Gastrocnemius medialis (tissue), 4 donors: ENCODE measurements at regions not wholly inside any gene's neighbourhood (a gene's known extent, or its start where the extent isn't known, plus 50 kb on each side); places are given as distances from the start of the nearest gene placed in this dataset.

Experiments used
- POLR2A ChIP-seq, 2 donors: fragments of 450-650 bp; IDR thresholded peaks; one replicate each; pipeline ENCODE4 v1.6.1; 2017; ENCODE audit warnings: antibody characterized with exemption in 2 of 2, mild to moderate bottlenecking in 2 of 2, moderate library complexity in 2 of 2
- TF ChIP-seq, protein P1 (sequence below), 5 experiments: fragments of 450-650 bp in 3 of 5; fragments of 200-600 bp in 2 of 5; sonication (generic) in 2 of 5; IDR thresholded peaks in 4 of 5; conservative IDR thresholded peaks in 1 of 5; 1 replicate in 4 of 5; 2 replicates in 1 of 5; pipeline ENCODE4 v1.5.1; 2016 to 2019; ENCODE audit warnings: antibody characterized with exemption in 5 of 5, mild to moderate bottlenecking in 3 of 5, moderate library complexity in 3 of 5

DNA sequence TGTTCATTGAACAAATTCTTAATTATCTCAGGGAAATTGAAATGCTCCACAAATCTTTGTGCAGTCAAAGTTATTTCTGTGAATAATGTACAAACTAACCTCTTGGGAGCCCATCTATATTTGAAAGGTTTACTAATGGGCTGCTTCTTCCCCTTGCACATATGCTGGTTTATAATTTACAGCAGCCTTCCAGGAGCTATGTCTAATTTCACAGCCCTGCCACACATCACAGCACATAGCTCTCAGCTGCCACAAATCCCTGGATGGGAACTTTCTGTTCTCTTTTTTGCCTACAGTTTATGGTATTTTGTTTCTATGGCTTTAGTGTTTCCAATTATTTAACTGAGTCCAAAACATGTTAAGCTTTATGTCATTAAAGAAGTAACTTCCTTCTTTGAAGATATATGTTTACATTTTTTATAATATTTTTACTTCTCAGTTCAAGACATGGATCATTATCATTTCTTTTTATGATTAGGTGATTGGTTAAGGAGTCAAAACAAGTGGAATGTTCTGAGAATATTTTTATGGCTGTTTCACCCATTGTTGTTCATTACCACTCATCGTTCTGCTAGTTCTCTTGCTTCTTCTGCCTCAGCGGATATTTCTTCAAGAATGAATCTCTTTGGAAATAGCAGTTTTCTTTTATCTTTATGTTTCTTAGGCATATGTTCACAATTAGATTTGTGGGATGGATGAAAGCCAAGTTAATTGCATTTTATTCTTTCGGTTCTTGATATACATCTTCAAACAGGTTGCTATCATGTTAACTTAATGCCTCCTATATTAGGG is 475.6 kb upstream of the MIS18BP1 start:
- TF ChIP-seq, protein P1, sequence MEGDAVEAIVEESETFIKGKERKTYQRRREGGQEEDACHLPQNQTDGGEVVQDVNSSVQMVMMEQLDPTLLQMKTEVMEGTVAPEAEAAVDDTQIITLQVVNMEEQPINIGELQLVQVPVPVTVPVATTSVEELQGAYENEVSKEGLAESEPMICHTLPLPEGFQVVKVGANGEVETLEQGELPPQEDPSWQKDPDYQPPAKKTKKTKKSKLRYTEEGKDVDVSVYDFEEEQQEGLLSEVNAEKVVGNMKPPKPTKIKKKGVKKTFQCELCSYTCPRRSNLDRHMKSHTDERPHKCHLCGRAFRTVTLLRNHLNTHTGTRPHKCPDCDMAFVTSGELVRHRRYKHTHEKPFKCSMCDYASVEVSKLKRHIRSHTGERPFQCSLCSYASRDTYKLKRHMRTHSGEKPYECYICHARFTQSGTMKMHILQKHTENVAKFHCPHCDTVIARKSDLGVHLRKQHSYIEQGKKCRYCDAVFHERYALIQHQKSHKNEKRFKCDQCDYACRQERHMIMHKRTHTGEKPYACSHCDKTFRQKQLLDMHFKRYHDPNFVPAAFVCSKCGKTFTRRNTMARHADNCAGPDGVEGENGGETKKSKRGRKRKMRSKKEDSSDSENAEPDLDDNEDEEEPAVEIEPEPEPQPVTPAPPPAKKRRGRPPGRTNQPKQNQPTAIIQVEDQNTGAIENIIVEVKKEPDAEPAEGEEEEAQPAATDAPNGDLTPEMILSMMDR (IDR thresholded peaks at IDR 0.05 in 4 of 5, conservative IDR thresholded peaks at IDR 0.05 in 1 of 5), result no peak
- no peak for TF ChIP-seq POLR2A (IDR thresholded peaks at IDR 0.05)
